ENCODE measurements at regions not wholly inside any gene's neighbourhood (a gene's known extent, or its start where the extent isn't known, plus 50 kb on each side); places are given as distances from the start of the nearest gene placed in this dataset.

- TF ChIP-seq EP300 (IDR thresholded peaks at IDR 0.05; ENCODE audit: borderline replicate concordance): no peak
- no peak for TF ChIP-seq CEBPB (IDR thresholded peaks at IDR 0.05)
- TF ChIP-seq USF1 (IDR thresholded peaks at IDR 0.05): no peak
- TF ChIP-seq TAF1 (IDR thresholded peaks at IDR 0.05; ENCODE audit: low read depth): no peak
- TF ChIP-seq EGR1 (IDR thresholded peaks at IDR 0.05): no peak
- no peak for TF ChIP-seq REST (IDR thresholded peaks at IDR 0.05; ENCODE audit: low read depth)
- TF ChIP-seq TCF12 (IDR thresholded peaks at IDR 0.05; ENCODE audit: low read depth): no peak
- TF ChIP-seq TEAD4 (IDR thresholded peaks at IDR 0.05): no peak
- no peak for TF ChIP-seq RAD21 (IDR thresholded peaks at IDR 0.05; ENCODE audit: low read depth)
- TF ChIP-seq YY1 (IDR thresholded peaks at IDR 0.05; ENCODE audit: low read depth): no peak
- TF ChIP-seq NFIC (IDR thresholded peaks at IDR 0.05): no peak
- no peak for TF ChIP-seq ZBTB7A (IDR thresholded peaks at IDR 0.05; ENCODE audit: low read depth)
- TF ChIP-seq MAX (IDR thresholded peaks at IDR 0.05): no peak
- no peak for TF ChIP-seq CREB1 (IDR thresholded peaks at IDR 0.05; ENCODE audit: low read depth)
- TF ChIP-seq FOXM1 (IDR thresholded peaks at IDR 0.05; ENCODE audit: borderline replicate concordance, low read depth): no peak
Observed at GRCh38 chr6:163646866-163647265, 232.3 kb downstream of the QKI start.

GRCh38 chr6:163646133-163646532, 231.6 kb downstream of the QKI start:
- TF ChIP-seq TEAD4 (IDR thresholded peaks at IDR 0.05) (no peak), NFIC (IDR thresholded peaks at IDR 0.05) (peak; percentile 68)

- no peak for TF ChIP-seq EP300 (IDR thresholded peaks at IDR 0.05; ENCODE audit: borderline replicate concordance)
- TF ChIP-seq MAX (IDR thresholded peaks at IDR 0.05): peak; percentile 28; the same call in 1 of the 2 replicates
Observed at GRCh38 chr6:163645560-163645959, 231.0 kb downstream of the QKI start.

- no peak for TF ChIP-seq TAF1 (IDR thresholded peaks at IDR 0.05; ENCODE audit: low read depth)
- TF ChIP-seq RAD21 (IDR thresholded peaks at IDR 0.05; ENCODE audit: low read depth): no peak; the same call in 1 of the 2 replicates
- TF ChIP-seq TEAD4 (IDR thresholded peaks at IDR 0.05): peak; percentile 69
- TF ChIP-seq EGR1 (IDR thresholded peaks at IDR 0.05): no peak
- TF ChIP-seq TCF12 (IDR thresholded peaks at IDR 0.05; ENCODE audit: low read depth): peak; percentile 90
- no peak for TF ChIP-seq ZBTB7A (IDR thresholded peaks at IDR 0.05; ENCODE audit: low read depth)
- TF ChIP-seq FOXM1 (IDR thresholded peaks at IDR 0.05; ENCODE audit: borderline replicate concordance, low read depth): peak; percentile 45; the same call in 1 of the 2 replicates
- TF ChIP-seq CREB1 (IDR thresholded peaks at IDR 0.05; ENCODE audit: low read depth): no peak
- TF ChIP-seq EP300 (IDR thresholded peaks at IDR 0.05; ENCODE audit: borderline replicate concordance): peak; percentile 88
- TF ChIP-seq USF1 (IDR thresholded peaks at IDR 0.05): peak; percentile 10; the same call in 1 of the 2 replicates
- TF ChIP-seq YY1 (IDR thresholded peaks at IDR 0.05; ENCODE audit: low read depth): 0 out of 2 replicates have a peak, but pooled peaks have one; percentile 24
- TF ChIP-seq NFIC (IDR thresholded peaks at IDR 0.05): peak; percentile 79
- TF ChIP-seq REST (IDR thresholded peaks at IDR 0.05; ENCODE audit: low read depth): no peak
- TF ChIP-seq CEBPB (IDR thresholded peaks at IDR 0.05): no peak
- no peak for TF ChIP-seq MAX (IDR thresholded peaks at IDR 0.05)
Observed at GRCh38 chr6:163643866-163644265, 229.3 kb downstream of the QKI start.

GRCh38 chr6:163641706-163642105, 227.2 kb downstream of the QKI start:
- TF ChIP-seq USF1 (IDR thresholded peaks at IDR 0.05) (no peak), MAX (IDR thresholded peaks at IDR 0.05) (no peak), EGR1 (IDR thresholded peaks at IDR 0.05) (no peak), EP300 (IDR thresholded peaks at IDR 0.05; ENCODE audit: borderline replicate concordance) (no peak), TAF1 (IDR thresholded peaks at IDR 0.05; ENCODE audit: low read depth) (no peak), FOXM1 (IDR thresholded peaks at IDR 0.05; ENCODE audit: borderline replicate concordance, low read depth) (no peak), CREB1 (IDR thresholded peaks at IDR 0.05; ENCODE audit: low read depth) (no peak), ZBTB7A (IDR thresholded peaks at IDR 0.05; ENCODE audit: low read depth) (no peak), REST (IDR thresholded peaks at IDR 0.05; ENCODE audit: low read depth) (no peak), RAD21 (IDR thresholded peaks at IDR 0.05; ENCODE audit: low read depth) (no peak), CEBPB (IDR thresholded peaks at IDR 0.05) (no peak), TCF12 (IDR thresholded peaks at IDR 0.05; ENCODE audit: low read depth) (no peak), YY1 (IDR thresholded peaks at IDR 0.05; ENCODE audit: low read depth) (no peak), NFIC (IDR thresholded peaks at IDR 0.05) (no peak), TEAD4 (IDR thresholded peaks at IDR 0.05) (no peak)
